ENCODE measurements at regions not wholly inside any gene's neighbourhood (a gene's known extent, or its start where the extent isn't known, plus 50 kb on each side); places are given as distances from the start of the nearest gene placed in this dataset.

- Histone ChIP-seq H3K4me1 (ENCODE audit: control insufficient read depth, extremely low read depth, insufficient read depth, low read length) (no peaks in the 10 kb centered on the region), H4K20me1 (replicated peaks; ENCODE audit: control insufficient read depth, extremely low read depth, insufficient read depth, low read length) (no peaks in the 10 kb centered on the region), H3K9me3 (replicated peaks; ENCODE audit: control insufficient read depth, insufficient read depth, low read length) (no peaks in the 10 kb centered on the region), H3K4me2 (ENCODE audit: insufficient read depth, low read length) (no peak overlapping the region), H3K9ac (replicated peaks; ENCODE audit: extremely low read depth, insufficient read depth, low read length) (no peak overlapping the region), H3K9me1 (replicated peaks; ENCODE audit: control insufficient read depth, extremely low read depth, insufficient read depth, low read length) (no peaks in the 10 kb centered on the region), H3K79me2 (ENCODE audit: control insufficient read depth, insufficient read depth, low read length) (no peaks in the 10 kb centered on the region), H3K27me3 (ENCODE audit: control insufficient read depth in 2 of 2, insufficient read depth in 2 of 2, low read length in 2 of 2) (peaks cover 2% of the 10 kb centered on the region in 2 experiments), H2AFZ (ENCODE audit: low read depth, low read length) (no peak overlapping the region), H3K27ac (ENCODE audit: insufficient read depth, low read depth, low read length) (no peak overlapping the region), H3K36me3 (ENCODE audit: control insufficient read depth in 2 of 2, extremely low read depth in 1 of 2, insufficient read depth in 2 of 2, low read length in 2 of 2) (no peaks in the 10 kb centered on the region), H3K4me3 (replicated peaks in 1 of 3; ENCODE audit: insufficient read depth in 1 of 3, low read depth in 1 of 3, low read length in 3 of 3) (no peak overlapping the region)
- ChIA-PET CTCF (interaction anchor here (1.0 kb wide), 1 partner anchor 13 kb away, joined by 3 read pairs; no protein-coding TSS in a partner anchor), POLR2A (no interaction called here)
- intact Hi-C loops (cut with micrococcal nuclease) = no loop called here
- FAIRE-seq (no peak), DNase-seq (ENCODE audit: low read depth, low spot score) (no peak)
- dilution Hi-C loops (cut with MboI; ENCODE audit: extremely low pct_ligation_motif_present, low sequenced_read_pairs) = no loop called here
- TF ChIP-seq CTCF (IDR thresholded peaks at IDR 0.05; ENCODE audit: extremely low read depth in 1 of 2, insufficient read depth in 1 of 2, low read depth in 1 of 2, low read length in 2 of 2) (no peak), EZH2 (IDR thresholded peaks at IDR 0.05; ENCODE audit: borderline replicate concordance, low read depth, low read length, severe bottlenecking) (no peak), POLR2A (IDR thresholded peaks at IDR 0.05; ENCODE audit: low read depth, low read length) (no peak), JUN (IDR thresholded peaks at IDR 0.05; ENCODE audit: borderline replicate concordance, insufficient read depth, insufficient read length, low read depth) (no peak), FOS (IDR thresholded peaks at IDR 0.05; ENCODE audit: borderline replicate concordance, insufficient read depth, low read length) (no peak), MYC (IDR thresholded peaks at IDR 0.05; ENCODE audit: low read depth, low read length) (no peak), POLR2AphosphoS5 (IDR thresholded peaks at IDR 0.05; ENCODE audit: insufficient read depth, low read depth, low read length) (no peak), GATA2 (IDR thresholded peaks at IDR 0.05; ENCODE audit: insufficient read depth, insufficient read length, low read depth, low read length) (no peak)
- BruUV-seq (replicated peaks) = no TSS peak
Observed at GRCh38 chr10:3631291-3631690, 153.7 kb downstream of the KLF6 start.
